Fibroblast of gingiva (primary cell): ENCODE measurements at regions not wholly inside any gene's neighbourhood (a gene's known extent, or its start where the extent isn't known, plus 50 kb on each side); places are given as distances from the start of the nearest gene placed in this dataset.

Experiments
- DNase-seq: peaks from one replicate; pipeline ENCODE4 v3.0.0-alpha.2; 2011; ENCODE audit warnings: low read depth

GRCh38 chr2:215598376-215598975 is 162.6 kb upstream of the FN1 start:
- peak; percentile 72 for DNase-seq

DNA sequence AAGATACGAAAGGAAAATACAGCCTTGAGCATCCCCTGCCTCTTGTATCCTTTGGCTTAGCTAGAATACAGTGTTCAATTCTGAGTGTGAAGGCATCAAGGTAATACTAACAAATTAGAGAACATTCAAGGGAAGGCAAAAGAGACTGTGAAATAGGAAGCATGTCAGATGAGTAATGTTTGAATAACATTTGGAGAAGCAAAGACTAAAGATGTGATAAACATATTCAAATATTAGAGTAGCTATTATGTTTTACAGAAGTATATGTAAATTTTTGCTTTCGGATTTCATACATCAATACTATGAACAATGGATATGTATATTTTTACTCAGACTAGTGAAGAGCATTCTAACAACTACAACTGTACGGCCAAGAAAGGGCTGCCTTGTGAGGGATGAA is 161.7 kb upstream of the FN1 start:
- DNase-seq, result no peak

DNA sequence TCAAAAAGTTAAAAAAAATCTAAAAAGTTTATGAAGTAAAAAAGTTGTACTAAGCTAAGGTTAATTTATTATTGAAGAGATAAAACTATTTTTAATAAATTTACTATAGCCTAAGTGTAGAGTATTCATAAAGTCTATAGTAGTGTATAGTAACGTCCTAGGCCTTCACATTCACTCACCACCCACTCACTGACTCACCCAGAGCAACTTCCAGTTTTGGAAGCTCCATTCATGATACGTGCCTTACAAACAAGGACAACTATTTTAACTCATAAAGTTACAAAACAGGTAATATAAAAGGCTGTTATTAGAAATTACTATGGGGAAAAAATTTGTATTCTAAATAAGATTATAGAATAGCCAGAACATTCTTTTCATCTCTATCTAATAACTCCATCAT is 158.9 kb upstream of the FN1 start:
- DNase-seq, result no peak

DNA sequence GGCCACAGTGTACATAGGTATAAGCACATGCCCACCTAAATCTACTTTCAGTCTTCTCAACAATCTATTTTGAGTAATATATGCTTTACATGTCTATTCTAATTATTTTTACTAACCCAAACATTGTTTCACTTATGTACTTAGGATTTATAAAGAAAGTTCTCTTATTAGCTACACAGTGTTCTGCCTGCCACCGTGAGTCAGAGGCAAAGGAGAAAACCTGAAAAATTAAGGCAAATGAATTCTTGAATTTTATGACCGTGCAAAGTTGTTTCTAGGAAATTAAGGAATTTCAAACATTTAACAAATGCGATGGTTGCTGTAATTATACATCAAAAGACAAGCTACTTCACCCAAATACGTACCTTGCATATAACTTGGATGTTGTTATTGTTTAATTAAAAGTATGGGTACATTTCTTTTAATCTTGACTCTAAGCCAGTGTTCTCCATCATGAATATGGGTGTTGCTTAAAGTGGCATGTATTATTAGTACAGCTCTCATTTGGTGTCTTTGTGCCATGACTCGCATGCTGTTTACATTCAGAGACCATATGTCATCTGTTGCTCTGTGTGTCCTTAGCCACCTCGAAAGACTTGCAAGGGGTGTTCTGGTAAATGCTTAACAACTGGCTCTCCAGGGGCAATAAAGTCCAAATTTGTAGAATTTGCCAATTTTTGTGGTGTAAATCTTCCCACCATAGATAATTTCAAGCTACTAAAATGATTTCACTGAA is 154.3 kb upstream of the FN1 start:
- DNase-seq, result no peak

DNA sequence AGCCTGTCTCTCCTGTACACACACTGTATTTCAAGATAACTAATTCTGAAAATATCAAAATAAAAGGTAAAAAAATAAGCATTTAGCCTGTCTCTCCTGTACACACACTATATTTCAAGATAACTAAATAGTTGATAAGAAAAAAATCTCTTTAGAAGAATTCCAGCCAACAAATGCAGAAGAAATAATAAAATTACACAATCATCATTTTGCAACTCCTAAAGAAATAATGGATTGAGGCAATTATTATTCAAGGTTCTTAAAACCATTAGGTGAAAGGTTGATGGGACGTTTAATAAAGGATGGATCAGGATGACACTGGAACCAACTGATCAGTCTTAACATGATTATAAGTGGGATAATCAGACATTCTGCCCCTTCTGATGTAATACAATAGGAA is 148.0 kb upstream of the FN1 start:
- DNase-seq, result no peak

DNA sequence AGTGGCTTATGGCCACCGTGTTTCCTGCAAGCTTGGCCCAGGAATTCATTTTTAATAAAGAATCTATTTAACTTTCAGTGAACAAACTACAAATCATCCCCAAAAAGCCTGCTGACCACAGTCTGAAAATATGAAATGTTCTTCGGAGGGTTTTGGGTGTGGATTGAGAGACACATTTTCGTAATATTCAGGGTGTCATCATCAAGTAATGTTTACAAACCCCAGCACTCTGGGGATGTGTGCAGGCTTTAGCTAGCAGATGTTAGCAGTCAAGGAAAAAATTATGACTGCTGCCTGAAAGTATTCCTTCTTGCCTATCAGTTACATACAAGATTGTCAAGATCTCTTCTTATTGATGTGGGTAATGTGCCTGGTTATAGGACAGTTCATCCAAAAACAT is 143.9 kb upstream of the FN1 start:
- DNase-seq, result peak; percentile 93

DNA sequence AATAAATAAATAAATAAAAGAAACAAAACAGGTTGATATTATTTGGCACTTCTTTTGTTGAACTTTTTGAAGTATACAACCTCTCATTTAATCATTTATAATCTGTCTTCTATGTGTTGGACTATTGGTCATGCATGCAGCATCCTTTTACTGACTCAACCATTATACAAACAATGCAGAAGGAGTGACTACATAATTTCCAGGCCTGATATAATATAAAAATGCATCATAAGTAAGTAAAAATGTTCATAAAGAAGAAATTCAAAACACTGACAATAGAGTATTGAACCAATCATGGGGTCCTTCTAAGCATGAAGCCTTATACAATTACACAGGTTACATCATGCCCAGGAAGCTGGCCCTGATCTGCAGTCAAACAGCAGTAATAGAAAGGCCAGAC is 141.5 kb upstream of the FN1 start:
- no peak for DNase-seq

DNA sequence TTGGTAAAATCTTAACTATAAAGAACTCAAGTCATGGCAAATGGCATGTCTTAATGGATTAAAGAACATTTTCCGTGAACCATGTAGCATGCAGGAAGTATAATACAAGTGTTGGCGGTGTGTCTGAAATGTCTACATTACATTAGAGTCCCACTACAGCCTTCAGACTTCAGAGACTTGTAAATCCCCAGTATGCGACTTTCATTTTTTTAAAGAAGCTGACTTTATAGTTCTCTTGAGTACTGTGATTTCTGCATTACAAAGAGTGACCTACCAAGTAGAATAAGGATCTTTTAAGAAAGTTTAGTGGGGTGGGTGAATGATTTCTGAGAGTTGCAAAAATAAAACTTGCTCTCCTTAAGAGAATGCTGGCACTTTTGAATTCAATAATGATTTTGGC is 140.7 kb upstream of the FN1 start:
- no peak for DNase-seq

DNA sequence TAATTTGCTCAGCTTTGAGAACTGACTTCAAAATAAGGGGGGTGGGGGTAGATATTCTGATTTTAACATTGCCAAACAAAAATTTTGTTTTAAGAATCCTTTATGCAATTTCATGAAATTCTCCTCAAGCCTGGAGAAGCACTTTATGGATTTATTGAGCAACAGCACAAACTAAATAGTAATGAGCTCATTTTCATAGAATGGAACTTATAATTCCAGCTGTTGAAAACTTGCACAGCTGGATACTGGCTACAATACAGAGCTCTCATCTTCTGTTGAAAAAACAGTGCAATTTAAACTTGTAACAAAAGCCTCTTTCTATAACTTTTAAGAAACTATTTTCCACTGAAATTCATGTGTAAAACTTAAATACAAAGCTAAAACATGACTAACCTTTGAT is 137.6 kb upstream of the FN1 start:
- DNase-seq, result peak; percentile 20

GRCh38 chr2:215572341-215572848 is 136.5 kb upstream of the FN1 start:
- no peak for DNase-seq

DNA sequence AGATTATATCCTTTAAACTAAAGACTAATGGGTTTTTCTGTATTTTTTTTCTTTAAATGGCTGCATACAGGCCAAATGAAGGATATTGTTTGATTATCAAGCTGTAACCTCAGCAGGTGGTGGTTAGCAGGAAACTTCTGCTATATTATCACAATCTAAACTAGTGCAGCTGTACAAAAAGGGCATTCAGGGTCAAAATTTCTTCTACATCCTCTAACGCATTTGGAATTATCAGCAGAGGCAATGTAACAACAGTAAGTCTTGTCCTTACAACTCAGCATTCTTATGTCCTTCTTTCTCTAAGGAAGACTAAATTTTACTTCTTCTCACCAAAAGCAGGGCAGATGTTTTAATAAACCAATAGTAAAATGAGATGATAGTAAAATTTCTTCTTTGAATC is 135.8 kb upstream of the FN1 start:
- DNase-seq, result no peak

GRCh38 chr2:215567504-215567903 is 131.6 kb upstream of the FN1 start:
- DNase-seq, result no peak

- DNase-seq, result no peak
Measured at GRCh38 chr2:215565897-215566296, 130.0 kb upstream of the FN1 start.

- DNase-seq, result no peak
Measured at GRCh38 chr2:215557701-215558100, 121.8 kb upstream of the FN1 start.

DNA sequence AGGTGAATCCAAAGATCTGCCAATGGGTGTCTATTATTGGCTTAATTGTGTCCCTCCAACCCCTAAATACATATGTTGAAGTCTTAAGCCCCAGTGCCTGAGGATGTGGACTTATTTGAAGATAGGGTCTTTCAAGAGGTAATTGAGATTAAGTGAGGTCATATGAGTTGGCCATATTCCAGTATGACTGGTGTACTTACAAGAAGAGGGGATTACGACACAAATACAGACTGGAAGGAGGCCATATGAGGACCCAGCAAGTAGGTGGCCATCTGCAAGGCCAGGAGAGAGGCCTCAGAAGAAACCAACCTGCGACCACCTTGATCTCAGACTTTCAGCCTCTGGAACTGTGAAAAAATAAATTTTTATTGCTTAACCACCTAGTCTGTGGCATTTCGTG is 121.1 kb upstream of the FN1 start:
- peak; percentile 32 for DNase-seq

DNA sequence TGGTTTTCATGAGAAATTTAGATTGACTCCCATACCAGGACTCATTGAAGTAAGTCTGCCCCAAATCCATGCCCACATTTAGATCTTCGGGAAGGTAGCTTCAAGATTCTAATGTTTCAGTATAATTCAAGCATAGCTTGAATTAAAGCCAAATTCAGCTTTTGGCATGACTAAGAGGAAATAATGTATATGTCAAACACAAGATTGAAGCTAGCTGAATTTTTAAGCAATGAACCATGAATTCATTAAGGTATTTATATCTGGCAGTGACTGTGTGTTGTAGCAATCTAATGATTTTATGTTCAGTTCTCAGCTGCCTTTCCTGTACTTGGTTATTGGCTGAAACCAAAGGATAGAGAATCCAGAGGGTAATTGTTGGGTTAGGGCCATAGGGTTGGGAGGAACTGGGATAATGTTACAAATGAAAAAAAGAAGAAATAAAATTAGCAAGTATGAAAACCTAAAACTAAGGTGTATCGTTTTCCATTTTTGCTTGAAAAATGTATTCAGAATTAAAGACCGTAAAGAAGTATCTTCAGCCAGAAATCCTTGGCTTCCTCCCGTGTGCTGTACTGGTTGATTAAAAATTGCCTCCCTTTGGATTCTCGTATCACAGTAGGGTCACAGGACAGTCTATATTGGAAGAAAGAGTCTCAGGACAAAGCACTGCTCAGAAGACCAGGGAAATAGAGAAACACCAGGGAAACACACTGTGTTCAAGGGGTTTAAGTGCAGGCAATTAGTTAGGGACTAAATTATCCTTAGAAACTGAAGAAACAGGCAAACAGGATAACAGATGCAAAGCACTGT is 119.0 kb upstream of the FN1 start:
- DNase-seq, result peak; percentile 15

DNA sequence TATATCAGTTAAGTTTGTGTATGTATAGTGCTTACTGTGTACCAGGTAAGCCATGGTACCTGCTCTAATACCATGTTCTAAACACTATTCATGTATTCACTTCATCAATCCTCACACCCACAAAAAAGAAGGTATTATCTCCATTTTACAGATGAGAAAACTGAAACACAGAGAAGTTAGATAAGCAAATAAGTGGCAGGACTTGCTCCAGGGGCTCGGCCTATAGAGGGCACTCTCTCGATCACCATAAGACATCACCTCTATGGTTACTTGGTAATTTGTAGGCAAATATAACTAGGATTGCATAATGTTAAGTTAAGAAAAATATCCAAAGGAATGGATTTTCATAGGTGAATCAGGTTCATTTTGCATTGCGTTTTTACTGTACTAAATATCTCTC is 118.1 kb upstream of the FN1 start:
- DNase-seq, result no peak

DNA sequence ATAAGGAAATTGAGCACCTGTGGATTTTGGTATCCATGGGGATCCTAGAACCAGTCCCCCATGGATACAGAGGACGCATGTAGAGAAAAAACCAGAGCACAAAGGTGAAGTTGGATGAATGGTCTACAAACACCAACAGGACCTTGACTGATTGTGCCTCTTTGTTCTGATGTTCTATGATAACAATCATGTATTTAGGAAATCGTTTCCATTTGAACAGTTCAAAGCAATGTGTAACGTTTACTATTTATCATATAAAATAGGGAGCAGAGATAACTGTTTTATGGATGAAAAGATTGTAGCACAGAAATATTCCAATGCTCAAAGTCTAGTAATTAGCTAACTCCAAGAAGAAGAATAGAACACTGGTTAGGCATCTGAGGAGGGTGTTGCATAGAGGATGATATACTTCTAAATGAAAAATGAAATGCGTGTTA is 116.3 kb upstream of the FN1 start:
- no peak for DNase-seq

GRCh38 chr2:215550331-215550730 is 114.5 kb upstream of the FN1 start:
- no peak for DNase-seq

DNA sequence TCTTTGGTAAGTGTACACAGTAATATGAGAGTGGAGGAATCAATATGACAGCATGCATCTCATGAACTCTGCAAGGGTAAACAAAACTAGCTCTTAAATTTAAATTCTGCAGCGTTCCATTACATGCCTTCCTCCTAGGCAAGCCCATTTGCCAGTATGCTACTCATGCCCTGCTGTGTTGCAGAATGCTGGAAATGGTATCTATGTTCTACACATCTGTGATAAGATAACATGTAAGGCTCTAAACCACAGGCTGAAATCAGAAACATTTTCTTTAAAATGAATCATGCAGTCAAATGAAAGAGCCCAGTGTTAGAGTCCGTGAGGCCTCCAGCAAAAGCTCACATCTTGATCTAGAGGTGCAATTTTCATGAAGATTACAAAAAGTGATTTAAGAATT is 112.8 kb upstream of the FN1 start:
- peak; percentile 29 for DNase-seq

- no peak for DNase-seq
Measured at GRCh38 chr2:215542690-215543089, 106.8 kb upstream of the FN1 start.

- DNase-seq, result peak; percentile 90
Measured at GRCh38 chr2:215540658-215541057, 104.8 kb upstream of the FN1 start.

GRCh38 chr2:215537611-215538010 is 101.7 kb upstream of the FN1 start:
- peak; percentile 85 for DNase-seq
